Esophagus squamous epithelium (tissue), 5 donors: ENCODE measurements at regions not wholly inside any gene's neighbourhood (a gene's known extent, or its start where the extent isn't known, plus 50 kb on each side); places are given as distances from the start of the nearest gene placed in this dataset.

Source experiments
- DNase-seq: peaks from one replicate; lab custom pipeline; 2025; lab: John Stamatoyannopoulos, UW
- H3K27ac ChIP-seq, 4 donors: fragments of 200-600 bp; sonication (generic); one replicate each; pipeline ENCODE4 v1.5.1; 2016 to 2019; ENCODE audit warnings: mild to moderate bottlenecking in 1 of 4
- H3K27me3 ChIP-seq, 4 donors: fragments of 200-600 bp; sonication (generic); 1 replicate in 3 of 4; 2 replicates in 1 of 4; pipeline versions ENCODE4 v1.5.1 to v1.6.0; 2017 to 2021; ENCODE audit warnings: antibody characterized with exemption in 1 of 4
- H3K36me3 ChIP-seq, 3 donors: fragments of 200-600 bp; sonication (generic); one replicate each; pipeline ENCODE4 v1.5.1; 2016 to 2019
- H3K4me1 ChIP-seq, 3 donors: fragments of 200-600 bp; sonication (generic); one replicate each; pipeline ENCODE4 v1.5.1; 2017 to 2019
- H3K4me3 ChIP-seq, 4 donors: fragments of 200-600 bp; sonication (generic); 1 replicate in 3 of 4; 2 replicates in 1 of 4; pipeline ENCODE4 v1.5.1; 2016 to 2019; ENCODE audit warnings: mild to moderate bottlenecking in 2 of 4, moderate library complexity in 1 of 4
- H3K9me3 ChIP-seq, 3 donors: fragments of 200-600 bp; sonication (generic); one replicate each; pipeline ENCODE4 v1.5.1; 2016 to 2019
- POLR2A ChIP-seq, 4 donors: fragments of 450-650 bp; IDR thresholded peaks; one replicate each; pipeline ENCODE4 v1.6.1; 2017; ENCODE audit warnings: antibody characterized with exemption in 4 of 4, mild to moderate bottlenecking in 4 of 4, moderate library complexity in 3 of 4
- WGBS, 2 donors: methylation state at CpG; one replicate each; pipeline ENCODE4 v1.1.5; 2018; 5-methylcytosine and 5-hydroxymethylcytosine counted together
- intact Hi-C: fragments of 100-400 bp; cut with DNase I; formaldehyde crosslinking; loops from one replicate; pipeline ENCODE4 v1.15.0; 2022
- TF ChIP-seq, protein P1 (sequence below), 6 experiments: fragments of 450-650 bp in 4 of 6; fragments of 200-600 bp in 2 of 6; sonication (generic) in 2 of 6; IDR thresholded peaks; one replicate each; pipeline ENCODE4 v1.5.1; 2016 to 2019; ENCODE audit warnings: antibody characterized with exemption in 6 of 6, mild to moderate bottlenecking in 4 of 6, moderate library complexity in 4 of 6
- donor health status: DM: yes; HTN: yes; CAD: no.

DNA sequence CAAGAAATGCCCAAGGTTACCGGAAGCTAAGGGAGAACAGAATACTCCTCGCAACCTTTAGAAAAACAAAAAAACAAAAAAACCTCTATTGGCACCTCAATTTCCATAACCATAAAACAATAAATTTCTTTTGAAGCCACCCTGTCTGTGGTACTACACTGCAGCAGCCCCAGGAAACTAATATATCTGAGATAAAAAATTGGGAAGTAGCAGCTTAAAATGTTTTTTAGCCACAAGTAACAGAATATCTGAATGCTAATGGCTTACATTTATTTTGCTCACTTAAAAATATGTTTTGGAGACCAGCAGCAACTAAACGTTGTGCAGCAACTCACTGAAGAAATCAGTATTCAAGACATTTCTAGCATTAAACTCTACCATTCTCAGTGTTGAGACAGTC is 969.6 kb downstream of the DNAH5 start:
- no peak for DNase-seq
- WGBS, 2 donors = 57 to 69% methylated on average over 3 of the region's 3 CpGs
- Histone ChIP-seq H3K27ac (no peak overlapping the region), H3K9me3 (no peaks in the 10 kb centered on the region), H3K27me3 (no peaks in the 10 kb centered on the region), H3K4me3 (no peak overlapping the region), H3K4me1 (no peaks in the 10 kb centered on the region), H3K36me3 (no peaks in the 10 kb centered on the region)
- no peak for TF ChIP-seq POLR2A (IDR thresholded peaks at IDR 0.05)
- TF ChIP-seq, protein P1, sequence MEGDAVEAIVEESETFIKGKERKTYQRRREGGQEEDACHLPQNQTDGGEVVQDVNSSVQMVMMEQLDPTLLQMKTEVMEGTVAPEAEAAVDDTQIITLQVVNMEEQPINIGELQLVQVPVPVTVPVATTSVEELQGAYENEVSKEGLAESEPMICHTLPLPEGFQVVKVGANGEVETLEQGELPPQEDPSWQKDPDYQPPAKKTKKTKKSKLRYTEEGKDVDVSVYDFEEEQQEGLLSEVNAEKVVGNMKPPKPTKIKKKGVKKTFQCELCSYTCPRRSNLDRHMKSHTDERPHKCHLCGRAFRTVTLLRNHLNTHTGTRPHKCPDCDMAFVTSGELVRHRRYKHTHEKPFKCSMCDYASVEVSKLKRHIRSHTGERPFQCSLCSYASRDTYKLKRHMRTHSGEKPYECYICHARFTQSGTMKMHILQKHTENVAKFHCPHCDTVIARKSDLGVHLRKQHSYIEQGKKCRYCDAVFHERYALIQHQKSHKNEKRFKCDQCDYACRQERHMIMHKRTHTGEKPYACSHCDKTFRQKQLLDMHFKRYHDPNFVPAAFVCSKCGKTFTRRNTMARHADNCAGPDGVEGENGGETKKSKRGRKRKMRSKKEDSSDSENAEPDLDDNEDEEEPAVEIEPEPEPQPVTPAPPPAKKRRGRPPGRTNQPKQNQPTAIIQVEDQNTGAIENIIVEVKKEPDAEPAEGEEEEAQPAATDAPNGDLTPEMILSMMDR (IDR thresholded peaks at IDR 0.05) = no peak
- intact Hi-C loops = no loop called here

DNA sequence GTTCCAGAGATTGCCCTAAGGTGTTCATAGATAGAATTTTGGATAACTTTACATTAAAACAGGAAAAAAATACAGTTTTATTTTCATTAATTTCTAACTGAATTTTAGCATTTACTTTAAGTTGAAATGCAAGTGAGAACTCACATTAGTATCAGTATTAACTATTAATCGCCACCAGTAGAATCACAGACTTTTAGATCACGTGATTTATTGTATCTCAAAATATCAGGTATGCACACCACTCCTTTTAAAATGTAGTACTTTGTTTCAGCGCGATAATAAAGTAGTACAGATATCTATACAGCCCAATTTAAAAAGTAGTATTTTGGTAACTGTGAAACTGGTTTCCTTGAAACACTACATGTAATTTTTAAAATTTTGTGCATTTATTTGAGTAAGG is 978.7 kb downstream of the DNAH5 start:
- DNase-seq = no peak
- Histone ChIP-seq H3K27me3 (no peaks in the 10 kb centered on the region), H3K36me3 (no peaks in the 10 kb centered on the region), H3K4me1 (no peaks in the 10 kb centered on the region), H3K27ac (no peak overlapping the region), H3K4me3 (no peak overlapping the region), H3K9me3 (no peaks in the 10 kb centered on the region)
- TF ChIP-seq POLR2A (IDR thresholded peaks at IDR 0.05) = no peak
- TF ChIP-seq, protein P1 (IDR thresholded peaks at IDR 0.05) = no peak
- intact Hi-C loops = no loop called here
- 82 to 83% methylated on average over 4 of the region's 4 CpGs for WGBS, 2 donors

DNA sequence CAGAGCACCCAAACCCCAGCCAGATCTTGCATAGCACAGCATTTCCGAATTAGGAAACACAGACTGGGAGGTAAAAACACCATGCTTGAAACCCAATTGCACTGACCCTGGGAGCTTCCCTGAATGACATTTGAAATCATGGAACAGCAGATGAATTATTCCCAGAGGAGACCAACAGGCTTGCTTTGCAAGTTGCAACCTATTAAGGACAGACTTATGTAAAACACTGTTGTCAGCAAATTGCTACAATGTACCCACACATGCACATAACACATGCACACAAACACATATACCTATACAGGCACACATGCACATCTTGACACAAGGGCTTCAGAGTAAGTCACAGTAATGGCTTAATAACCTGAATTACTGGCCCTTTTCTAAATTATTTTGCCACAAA is 984.8 kb downstream of the DNAH5 start:
- Histone ChIP-seq H3K4me3 (no peak overlapping the region), H3K9me3 (no peaks in the 10 kb centered on the region), H3K27me3 (no peaks in the 10 kb centered on the region), H3K4me1 (no peaks in the 10 kb centered on the region), H3K36me3 (no peaks in the 10 kb centered on the region), H3K27ac (no peak overlapping the region)
- DNase-seq = no peak
- 62 to 64% methylated on average over 1 of the region's 1 CpG for WGBS, 2 donors
- intact Hi-C loops = no loop called here
- TF ChIP-seq POLR2A (IDR thresholded peaks at IDR 0.05) = no peak
- TF ChIP-seq, protein P1 (IDR thresholded peaks at IDR 0.05) = no peak

DNA sequence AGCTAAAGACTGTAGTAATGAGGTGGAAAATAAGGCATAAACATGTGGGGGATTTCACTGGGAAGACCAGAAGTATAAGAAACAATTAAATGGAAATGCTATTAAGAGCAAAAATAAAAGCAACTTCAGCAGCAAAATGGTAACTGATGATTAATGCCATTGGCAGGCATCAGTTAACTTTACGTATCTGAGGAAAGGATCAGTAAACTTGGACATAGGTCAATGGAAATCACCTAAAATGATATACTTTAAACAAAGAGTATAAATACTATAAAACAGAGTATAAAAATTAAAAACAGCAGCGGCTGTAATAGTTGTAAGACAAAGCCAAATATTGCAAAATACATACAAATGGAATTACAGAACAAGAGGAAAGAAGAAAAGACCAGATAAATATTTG is 992.1 kb downstream of the DNAH5 start:
- H3K36me3 ChIP-seq = no peaks in the 10 kb centered on the region
- H3K4me3 ChIP-seq = no peak overlapping the region
- H3K27me3 ChIP-seq = no peaks in the 10 kb centered on the region
- H3K4me1 ChIP-seq = no peaks in the 10 kb centered on the region
- intact Hi-C loops = no loop called here
- no peaks in the 10 kb centered on the region for H3K9me3 ChIP-seq
- H3K27ac ChIP-seq = no peak overlapping the region
- no peak for TF ChIP-seq POLR2A (IDR thresholded peaks at IDR 0.05)
- TF ChIP-seq, protein P1 (IDR thresholded peaks at IDR 0.05) = no peak
- DNase-seq = no peak
- 34 to 40% methylated on average over 2 of the region's 2 CpGs for WGBS, 2 donors

DNA sequence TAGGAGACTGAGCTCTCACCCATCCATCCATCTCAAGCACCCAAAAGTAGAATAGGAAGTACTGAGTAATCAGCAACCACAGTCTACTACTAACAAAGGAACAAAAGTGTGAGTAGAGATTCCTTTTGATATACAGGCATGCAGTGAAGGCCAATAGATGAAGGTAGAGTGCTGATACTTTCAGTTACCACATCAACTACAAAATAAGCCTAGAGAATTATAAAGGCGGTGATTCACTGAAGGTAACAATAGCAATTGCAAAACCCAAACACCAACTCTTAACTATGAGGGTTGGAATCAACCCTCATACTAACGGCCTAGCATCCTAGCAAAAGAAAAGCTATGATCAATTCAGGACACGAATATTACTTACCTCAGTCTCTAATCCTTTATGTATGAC is 992.6 kb downstream of the DNAH5 start:
- intact Hi-C loops = no loop called here
- 68 to 71% methylated on average over 3 of the region's 3 CpGs for whole genome bisulfite sequencing, 2 donors
- DNase-seq = no peak
- Histone ChIP-seq H3K36me3 (no peaks in the 10 kb centered on the region), H3K27ac (no peak overlapping the region), H3K9me3 (no peaks in the 10 kb centered on the region), H3K27me3 (no peaks in the 10 kb centered on the region), H3K4me1 (no peaks in the 10 kb centered on the region), H3K4me3 (no peak overlapping the region)
- TF ChIP-seq POLR2A (IDR thresholded peaks at IDR 0.05) = no peak
- TF ChIP-seq, protein P1 (IDR thresholded peaks at IDR 0.05) = no peak
